Activated naive CD4-positive, alpha-beta T cell treated with anti-CD3 and anti-CD28 coated beads, Interleukin-2, amount 50 U/mL, for 16 hours (primary cell): ENCODE measurements at regions not wholly inside any gene's neighbourhood (a gene's known extent, or its start where the extent isn't known, plus 50 kb on each side); places are given as distances from the start of the nearest gene placed in this dataset.
A peak's percentile ranks its signal among the peaks of the same experiment; 100 is the strongest.

Experiments used
- DNase-seq: peaks from one replicate; pipeline ENCODE4 v3.0.0-alpha.2; 2020

DNA sequence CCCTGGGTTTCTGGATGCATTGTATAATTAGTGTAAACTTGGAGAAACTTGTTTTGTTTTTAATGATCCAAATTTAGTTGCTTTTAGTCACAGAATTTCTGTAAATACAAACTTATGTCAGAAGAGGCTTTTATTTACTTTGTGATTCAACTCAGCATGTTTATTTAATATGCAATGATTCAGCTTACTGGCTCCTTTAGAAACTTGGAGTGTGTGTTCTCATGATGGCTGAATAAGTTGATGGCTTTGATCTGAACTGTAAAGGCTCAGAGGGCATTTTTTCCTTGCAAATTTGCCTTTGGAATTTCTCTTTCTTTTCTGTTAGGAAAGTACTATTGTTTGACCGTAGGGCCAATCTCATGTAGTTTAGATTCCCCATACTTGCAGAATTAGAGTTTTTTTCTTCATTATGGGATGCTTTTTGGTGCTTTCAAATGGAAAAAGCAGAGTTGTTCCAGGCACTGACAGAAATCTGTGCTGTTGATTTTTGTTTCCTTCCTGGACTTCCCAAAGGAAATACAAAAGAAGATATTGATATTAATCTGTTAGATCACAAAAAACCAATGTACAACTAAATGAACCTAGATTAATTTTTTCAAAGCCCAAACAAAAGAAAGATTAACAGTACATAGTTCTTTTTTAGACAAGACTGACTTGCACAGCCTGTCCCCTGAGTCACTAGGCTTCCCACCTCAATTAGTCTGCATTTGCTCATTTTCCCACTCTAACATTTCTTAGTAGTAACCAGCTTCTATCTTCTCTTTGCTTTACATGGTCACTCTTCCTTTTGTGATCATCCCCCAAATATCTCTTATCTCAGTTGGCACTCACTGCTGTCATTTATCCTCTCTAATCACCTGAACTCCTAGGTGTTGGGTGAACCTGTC lies 96.8 kb upstream of the AGR3 start:
- no peak for DNase-seq

DNA sequence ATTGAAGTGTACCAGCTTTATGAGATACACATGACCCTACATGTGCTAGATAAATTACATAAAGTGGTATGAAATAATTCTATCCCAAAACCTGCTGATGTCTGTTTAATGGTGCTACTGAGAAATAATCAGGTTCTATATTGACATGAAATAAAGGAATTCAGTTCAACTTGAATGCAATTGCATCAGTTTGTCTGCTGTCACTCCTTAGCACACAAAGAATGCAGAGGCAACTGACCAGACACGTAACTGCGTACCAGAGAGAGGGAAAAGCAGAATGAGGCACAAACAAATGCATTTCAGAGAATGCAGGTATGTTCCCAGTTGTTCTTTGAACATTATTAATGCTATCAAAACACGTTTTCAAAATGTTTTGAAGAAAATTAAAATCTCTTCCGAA lies 98.8 kb upstream of the AGR3 start:
- DNase-seq = no peak

DNA sequence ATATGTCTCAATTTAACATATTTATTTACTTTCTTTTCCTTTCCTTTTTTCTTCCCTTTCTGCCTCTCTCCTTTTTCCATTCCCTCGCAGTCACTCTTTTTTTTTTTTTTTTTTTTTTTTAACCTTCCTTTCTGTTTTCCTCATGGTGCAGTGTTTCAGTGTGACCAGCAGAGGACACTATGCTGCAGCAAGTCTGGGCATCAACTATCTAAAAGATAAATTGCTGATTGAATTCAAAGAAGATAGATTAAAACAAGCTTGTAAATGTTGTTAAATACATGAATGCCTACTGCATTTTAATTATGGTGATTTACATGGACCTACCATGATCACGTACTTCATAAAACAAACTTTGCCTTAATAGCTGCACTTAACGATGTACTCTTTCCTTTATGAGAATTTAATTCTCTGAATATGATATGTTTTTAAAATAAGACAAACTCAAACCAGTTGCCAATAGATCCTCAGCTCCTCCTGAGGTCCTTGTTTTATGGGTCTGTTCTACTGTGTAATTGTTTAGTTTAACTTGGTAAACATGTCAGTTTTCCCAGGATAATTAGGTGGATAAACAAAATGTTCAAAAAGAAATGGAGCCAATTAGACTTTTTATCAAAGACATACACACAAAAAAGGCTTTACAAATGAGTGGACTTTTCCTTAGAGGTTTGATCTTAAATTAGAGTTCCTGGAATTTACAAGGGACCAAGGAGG lies 101.0 kb upstream of the AGR3 start:
- peak; percentile 24 for DNase-seq

DNA sequence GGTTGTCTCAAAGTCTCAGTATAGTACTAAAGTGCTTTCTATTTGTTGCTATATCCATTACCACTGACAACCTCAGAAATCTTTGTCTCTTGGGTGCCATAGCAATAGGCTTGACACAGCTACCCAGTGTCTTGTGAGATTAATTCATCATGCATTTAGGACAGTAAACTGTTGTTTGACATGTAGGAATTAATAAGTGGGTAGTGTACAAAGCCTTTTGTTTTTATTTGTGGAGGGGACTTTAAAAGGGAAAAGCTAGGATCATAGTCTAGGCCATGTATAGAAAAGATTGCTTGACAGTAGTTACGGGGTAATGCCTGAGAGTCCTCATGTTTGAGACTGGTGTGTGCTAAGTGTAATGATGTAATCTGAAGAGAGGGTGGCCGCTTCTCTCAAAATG lies 102.6 kb upstream of the AGR3 start:
- no peak for DNase-seq

DNA sequence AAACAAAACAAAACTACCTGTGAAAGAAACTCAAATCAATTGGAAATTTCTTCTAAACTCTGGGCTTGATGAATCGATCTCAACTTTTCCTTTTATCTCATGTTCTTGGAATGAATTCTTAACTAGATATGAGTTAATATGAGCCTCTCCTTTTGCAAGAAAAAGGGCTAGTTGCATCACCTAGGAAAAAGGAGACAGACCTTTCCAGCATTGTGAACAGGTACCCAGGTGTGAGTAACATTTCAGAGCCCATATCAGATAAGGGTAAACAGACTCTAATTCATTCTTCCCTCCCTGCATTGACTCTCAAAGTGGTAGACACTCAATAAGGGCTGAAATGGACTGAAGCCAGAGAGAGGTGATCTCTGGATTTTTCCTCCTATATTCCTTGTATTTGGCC lies 103.8 kb upstream of the AGR3 start:
- no peak for DNase-seq

DNA sequence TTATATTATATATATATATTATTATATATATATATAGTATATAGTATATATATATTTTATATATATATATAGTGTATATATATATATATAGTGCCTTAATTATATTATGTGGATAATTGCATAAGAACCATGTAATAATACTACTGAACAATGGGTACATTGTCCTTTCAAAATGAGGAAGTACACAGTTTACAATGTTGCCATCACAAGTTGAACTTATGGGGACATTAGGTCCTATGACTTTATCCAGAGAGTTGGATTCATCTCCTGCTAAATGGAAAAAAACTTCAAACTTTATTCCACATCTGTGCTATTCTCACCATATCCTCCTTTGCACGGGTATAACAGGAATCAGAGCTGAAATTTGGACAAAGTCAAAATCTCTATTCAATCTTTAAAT lies 105.0 kb upstream of the AGR3 start:
- DNase-seq = no peak

DNA sequence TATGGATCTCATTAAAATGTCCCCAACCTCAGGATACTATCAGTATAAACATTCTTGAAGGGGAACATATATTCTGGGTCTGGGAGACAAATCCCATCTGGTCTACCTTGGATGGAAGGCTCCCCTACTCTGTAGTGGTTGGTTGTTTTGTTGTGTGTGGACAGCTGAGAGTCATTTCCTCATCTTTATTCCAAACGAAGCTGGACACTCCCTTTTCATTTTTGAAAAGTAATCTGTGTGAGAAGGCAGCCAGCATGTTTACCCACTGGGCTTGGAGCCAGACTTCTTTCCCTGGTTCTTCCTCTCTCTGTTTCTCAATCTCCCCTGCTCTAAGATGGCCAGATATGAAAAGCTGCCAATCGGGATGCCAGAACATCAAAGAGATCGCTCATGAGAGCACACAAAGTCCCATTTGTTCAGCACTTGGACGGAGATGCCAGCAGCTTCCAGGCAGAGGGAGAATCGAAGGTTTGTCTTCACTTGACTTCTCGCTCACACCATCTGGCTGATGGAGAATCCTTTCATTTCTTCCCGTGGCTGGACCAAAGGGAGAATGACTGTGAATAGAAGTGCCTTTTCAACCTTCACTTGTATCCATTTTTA lies 108.1 kb upstream of the AGR3 start:
- no peak for DNase-seq

DNA sequence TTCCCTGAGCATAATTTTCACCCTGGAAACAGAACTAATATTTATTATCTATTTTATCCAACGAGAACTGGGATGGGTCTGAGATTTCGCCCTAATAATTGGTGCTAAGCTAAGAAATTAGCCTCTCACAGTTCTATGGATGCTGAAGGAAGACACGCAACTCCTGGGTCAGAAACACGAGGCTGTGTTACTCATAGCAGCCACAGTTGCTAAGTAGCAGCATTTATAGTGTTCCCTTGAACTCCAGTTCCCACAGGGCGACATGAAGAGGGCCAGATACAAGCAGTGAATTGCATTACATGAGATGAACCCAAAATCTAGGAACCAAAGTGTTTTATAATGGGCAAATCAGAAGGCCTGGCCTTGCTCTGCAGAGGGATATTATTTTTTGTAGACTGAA lies 109.8 kb upstream of the AGR3 start:
- DNase-seq = no peak

DNA sequence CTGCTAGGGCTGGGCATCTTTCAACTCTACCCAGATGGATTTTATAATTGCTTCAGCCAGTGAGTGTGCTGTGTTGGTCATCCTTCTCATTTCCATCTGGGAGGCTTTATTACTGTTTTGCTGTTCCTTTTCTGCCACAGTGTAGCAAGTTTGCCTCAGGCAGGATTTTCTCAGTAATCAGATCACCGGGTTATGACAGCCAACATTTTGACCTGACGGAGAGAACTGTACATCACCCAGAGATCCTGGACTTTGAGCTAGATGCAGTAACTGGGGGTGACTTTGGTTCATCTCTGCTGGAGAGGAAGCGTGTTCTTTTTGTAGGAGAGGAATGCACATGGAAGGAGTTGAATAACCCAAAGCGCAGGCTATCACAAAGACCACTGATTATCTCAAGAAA lies 111.8 kb upstream of the AGR3 start:
- DNase-seq = no peak

DNA sequence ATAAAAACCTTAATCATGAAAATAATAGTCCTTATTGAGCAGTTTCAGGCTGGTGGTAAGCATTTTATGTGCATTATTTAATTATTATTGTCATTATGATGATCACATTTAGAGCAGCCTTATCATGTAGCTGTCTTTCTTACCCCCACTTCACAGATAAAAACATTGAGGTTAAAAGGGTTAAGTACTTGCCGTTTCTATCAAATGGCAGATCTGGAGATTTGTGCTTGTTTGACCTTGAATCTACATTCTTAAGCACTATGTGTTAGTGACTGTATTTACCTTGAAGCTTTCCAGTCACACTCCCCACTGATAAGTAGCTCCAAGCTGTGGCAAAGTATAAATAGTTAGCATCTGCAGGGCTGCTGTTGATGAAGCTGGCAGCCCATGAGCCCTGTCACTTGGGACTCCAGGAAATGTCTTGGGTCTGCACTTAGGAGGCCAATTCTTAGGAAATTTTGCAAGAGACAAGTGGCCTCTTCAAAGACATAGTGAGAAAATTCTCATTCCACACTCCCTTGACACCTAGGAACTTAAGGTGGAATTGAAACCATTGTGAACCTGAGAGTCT lies 116.8 kb upstream of the AGR3 start:
- DNase-seq = no peak

DNA sequence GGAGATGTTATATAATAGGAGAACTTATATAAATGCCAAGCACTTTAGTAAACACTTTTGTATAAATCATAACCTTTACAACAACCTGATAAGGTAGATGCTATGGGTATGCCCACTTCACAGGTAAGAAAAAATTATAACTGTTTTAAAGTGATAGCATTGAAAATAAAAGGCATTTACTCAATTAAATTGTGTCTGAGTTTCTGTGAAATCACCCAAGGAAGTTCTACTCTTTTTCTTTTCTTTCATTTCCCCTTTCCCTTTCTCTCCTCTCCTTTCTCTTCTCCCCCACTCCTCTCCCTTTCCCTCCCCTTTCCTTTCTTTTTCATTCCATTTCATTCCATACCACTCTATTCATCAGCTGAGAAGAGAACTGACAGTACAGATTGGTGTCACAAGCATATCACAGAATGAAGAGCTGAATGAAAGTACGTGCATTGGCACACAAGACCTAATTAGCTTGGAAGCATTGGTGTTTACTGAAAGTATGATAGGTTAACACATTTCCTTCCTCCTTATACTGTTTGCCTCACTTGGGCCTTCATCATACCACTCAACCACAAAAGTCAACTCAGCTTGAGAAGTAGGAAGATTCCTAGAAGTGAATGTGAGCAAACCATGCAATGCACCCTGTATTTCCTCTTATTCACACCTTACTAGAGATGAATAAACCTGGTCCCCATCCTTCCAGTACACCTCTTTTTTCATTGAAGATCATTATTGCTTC lies 117.9 kb upstream of the AGR3 start:
- no peak for DNase-seq

DNA sequence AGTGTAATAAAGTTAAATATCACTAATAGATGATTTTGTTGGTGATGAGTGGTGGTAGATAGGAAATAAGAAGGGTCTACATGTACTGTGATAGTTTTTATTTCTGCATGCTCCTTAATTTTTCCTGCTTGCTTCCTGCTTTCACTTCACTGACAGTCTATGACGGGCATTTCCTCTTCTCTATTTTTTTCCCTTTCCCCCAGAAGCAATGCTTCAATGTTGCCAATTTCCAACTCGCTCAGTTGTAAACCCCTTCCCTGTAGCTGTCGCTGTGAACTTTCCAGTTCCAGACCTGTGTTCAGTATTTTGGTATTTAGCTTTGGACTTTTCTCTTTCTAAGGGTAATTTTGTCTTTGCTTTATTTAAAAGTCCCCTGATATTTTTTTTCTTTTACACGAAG lies 123.5 kb upstream of the AGR3 start:
- no peak for DNase-seq

DNA sequence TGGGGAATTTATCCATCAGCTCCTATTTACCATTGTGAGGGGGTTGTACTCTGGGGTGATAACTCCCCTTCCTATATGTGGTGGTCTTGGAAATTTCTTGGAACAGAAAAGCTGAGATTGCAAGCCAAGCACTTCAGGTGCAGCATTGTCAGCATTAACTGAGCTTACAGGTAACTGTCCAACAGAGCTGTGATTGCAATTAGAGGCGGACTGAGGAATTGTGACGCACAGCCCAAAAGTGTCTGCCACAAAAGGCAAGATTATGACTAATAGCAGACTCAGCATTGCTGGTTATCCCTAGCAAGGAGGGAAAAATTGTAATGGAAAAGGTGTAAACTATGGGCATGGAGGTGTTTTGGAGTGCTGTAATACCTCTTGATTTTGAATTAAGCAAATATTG lies 126.1 kb upstream of the AGR3 start:
- no peak for DNase-seq

DNA sequence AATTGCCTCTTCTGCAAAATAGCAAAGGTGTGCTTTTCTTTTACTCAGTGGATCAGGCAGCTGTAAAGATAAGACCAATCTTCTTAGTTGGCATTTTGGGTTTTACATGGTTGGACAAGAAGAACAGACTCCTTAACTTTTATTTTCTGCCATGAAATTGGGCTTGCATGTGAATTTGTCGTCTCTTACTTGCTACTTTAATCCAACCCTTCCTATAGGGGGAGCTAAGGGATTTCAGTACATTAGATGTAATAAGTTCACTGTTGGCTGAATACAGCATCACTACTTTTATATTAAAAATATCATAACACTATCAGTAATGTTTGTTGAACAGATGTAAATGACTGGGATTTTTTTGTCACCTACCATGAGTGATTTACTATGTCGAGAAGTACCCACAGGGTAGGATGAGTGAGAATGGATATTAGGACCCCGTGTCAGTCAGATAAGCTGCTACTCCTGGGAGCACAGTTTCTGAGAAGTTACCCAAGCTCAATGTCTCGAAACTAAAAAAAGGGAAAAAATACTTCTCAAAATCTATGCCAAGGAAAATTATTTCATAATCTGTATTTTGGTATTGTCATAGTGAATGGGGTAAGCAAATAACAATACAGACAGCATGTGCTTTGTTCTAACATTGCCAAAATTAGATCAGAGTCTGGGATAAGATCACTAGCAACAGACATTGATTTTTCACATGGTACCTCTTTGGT lies 127.4 kb upstream of the AGR3 start:
- no peak for DNase-seq

DNA sequence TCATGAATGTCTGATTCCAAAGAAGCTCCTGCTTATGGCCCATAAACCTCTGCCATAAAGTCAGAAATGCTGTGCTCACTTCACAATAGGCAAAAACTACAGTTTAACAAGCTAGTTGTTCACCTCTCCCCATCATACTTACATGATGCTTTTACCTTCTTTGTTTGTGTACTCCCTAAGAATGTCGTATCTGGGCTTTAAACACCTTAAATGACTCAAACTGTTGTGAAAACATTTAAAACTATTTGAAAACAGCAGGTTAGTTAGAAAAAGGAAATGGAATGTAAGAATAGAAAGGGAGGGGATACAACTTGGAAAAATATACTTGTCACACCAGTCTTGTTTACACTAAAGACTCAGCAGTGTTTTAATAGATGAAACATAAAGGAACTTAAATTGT lies 128.2 kb upstream of the AGR3 start:
- DNase-seq = no peak

DNA sequence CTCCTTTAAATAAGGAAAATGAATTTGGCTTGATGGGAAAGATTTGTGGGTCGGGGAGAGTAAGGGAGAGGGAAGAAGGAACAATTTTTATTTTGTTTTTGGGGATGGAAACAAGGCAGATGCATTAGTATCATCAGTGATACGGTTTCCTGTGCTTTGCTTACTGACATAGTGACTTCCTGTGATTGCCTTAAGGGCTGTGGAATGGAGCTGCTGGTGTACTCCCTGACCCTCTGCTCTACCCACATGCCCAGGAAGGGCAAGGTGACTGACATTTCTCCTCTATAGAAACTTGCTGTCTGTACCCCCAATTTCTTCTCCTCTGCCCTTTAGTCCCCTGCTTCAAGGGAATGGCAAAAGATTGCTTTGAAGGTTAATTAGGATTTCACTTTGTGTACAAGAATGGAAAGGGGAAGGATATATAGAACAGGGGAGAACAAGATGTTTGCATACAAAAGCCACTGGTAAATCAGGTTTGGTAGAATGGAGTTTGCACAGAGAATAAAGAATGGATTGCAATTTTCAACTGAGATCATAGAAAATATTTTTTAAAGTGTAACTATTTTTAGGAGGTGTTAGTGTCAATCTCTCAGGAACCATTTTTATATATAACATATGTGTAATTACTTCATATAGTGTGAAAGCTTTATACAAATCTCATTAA lies 129.0 kb upstream of the AGR3 start:
- DNase-seq = no peak

DNA sequence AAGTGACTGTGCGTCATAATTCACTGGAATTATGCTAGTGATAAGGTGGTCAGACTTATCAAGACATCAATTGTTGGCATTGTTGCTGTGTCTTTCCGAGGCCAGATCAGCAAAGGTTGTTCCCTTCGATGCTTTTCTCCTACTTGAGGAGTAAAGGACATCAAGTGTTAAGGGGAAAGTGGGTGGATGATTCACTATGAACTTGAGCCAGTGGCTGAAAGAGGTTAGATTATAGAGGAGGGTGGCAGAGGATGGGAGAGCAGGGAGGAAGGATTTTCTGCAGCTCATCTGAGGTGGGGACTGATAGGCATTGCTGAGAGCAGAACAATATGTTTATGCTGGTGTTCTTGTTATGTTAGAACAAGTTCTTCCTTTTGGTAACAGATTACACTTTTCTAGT lies 131.4 kb upstream of the AGR3 start:
- DNase-seq = no peak

DNA sequence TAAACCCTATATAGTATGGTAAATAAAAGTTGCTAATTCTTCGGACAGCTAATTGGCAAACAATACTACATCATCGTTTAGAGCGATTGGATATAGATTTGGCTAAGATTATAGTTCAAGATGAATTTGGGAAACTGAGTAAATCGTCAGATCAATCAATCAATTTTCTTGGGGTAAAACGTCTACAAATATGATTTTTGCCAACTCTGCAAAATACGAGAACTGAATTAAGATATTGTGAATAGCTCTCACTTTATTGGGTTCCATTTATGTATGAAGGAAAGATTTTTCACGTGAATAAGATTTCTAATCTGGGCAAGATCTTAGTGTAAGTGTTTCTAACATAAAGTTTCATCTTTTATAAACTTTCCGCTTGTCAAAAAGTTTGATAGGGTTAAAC lies 132.9 kb upstream of the AGR3 start:
- DNase-seq = no peak

DNA sequence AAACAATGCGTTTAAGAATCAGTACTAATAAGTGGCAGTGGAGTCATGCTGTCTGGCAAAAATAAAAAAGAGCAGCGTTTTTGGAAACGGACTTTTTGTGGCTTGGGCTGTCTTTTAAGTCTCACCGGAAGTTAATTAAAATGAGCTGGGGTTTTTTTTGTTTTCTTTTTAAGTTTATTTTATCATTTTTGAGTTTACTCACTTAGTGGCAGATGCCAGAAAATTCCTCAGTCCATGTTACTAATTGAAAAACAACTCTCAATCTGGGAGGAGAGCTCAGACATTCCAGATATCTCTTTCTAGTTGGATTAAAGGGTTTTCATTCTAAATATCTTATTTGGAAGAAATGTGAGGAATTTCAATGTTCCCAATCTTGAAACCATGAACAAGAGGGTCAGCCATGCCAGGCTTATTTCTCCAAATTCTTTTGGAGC lies 133.8 kb upstream of the AGR3 start:
- no peak for DNase-seq

DNA sequence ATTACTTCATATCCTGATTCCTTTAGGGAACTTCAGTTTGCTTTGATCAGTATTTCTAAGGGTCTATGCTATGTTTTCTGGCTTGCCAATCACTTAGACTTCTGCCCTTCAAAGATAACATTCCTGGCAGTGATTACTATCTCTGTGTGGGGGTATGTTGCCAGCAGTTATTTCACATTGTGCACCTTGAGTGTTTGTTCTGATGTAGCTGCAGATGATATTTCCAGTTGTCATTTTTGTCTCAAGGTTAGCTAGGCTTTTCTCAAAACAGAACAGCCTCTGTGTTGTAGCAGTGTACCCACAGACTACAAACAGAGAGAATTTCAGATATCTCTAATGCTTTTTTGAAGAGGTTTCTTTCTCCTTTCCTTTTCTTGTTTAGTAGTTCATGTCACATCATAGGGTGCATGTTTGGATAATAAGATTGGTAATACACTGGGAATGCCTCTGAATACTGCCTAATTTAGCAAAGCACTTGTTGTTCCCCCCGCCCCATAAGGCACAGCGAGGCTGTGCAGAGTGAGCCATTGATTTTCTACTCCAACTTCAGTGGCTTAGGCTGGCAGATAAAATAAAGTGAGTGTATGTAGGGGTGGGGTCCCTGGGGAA lies 134.7 kb upstream of the AGR3 start:
- DNase-seq = no peak

DNA sequence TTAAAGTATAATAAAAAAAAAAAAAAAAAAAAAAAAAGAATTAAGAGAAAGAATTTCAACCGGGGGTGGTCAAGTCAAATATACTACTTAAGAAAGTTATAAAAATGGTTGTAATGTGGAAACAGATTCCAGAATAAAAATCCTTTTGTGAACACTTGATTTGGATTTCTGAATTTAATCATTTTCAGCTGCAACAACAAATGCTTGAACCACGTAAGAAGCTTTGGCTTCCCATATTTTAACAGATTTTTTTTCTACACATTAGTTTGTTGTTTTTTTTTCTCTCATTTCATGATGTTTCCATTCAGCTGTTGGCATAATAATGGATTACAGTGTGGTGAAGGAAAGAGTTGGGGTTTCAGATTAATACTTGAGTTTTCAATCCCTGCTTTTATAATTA lies 137.3 kb upstream of the AGR3 start:
- no peak for DNase-seq
